HL-60/S4 treated with retinoic acid at 250 ng/mL for 4 days and 3 days (cell line): ENCODE measurements at regions not wholly inside any gene's neighbourhood (a gene's known extent, or its start where the extent isn't known, plus 50 kb on each side); places are given as distances from the start of the nearest gene placed in this dataset.

Experiments used
- in situ Hi-C: fragments of 300-500 bp; cut with MboI; formaldehyde crosslinking; loops from 2 replicates; pipeline ENCODE4 v1.7.0; 2022; ENCODE audit warnings: low sequenced_read_pairs

- in situ Hi-C loops = no loop called here
Measured at GRCh38 chr11:116536416-116536815, 236.4 kb downstream of the BUD13 start.

GRCh38 chr11:116535994-116536393 lies 236.8 kb downstream of the BUD13 start:
- in situ Hi-C loops = no loop called here

GRCh38 chr11:116535120-116535519 lies 237.7 kb downstream of the BUD13 start:
- in situ Hi-C loops = no loop called here

- in situ Hi-C loops = no loop called here
Measured at GRCh38 chr11:116534270-116534975, 238.4 kb downstream of the BUD13 start.

GRCh38 chr11:116533186-116533825 lies 239.5 kb downstream of the BUD13 start:
- in situ Hi-C loops = no loop called here

- in situ Hi-C loops = no loop called here
Measured at GRCh38 chr11:116532066-116532465, 240.7 kb downstream of the BUD13 start.

GRCh38 chr11:116530705-116531104 lies 242.1 kb downstream of the BUD13 start:
- in situ Hi-C loops = no loop called here

- in situ Hi-C loops = no loop called here
Measured at GRCh38 chr11:116529271-116529670, 243.5 kb downstream of the BUD13 start.

GRCh38 chr11:116527180-116527991 lies 245.4 kb downstream of the BUD13 start:
- in situ Hi-C loops = no loop called here

GRCh38 chr11:116525961-116526495 lies 246.8 kb downstream of the BUD13 start:
- in situ Hi-C loops = no loop called here

GRCh38 chr11:116519499-116519898 lies 253.3 kb downstream of the BUD13 start:
- in situ Hi-C loops = no loop called here

GRCh38 chr11:116518141-116518540 lies 254.6 kb downstream of the BUD13 start:
- in situ Hi-C loops = no loop called here

- in situ Hi-C loops = no loop called here
Measured at GRCh38 chr11:116517584-116517983, 255.2 kb downstream of the BUD13 start.

- in situ Hi-C loops = no loop called here
Measured at GRCh38 chr11:116517077-116517476, 255.7 kb downstream of the BUD13 start.

- in situ Hi-C loops = no loop called here
Measured at GRCh38 chr11:116515664-116516184, 257.1 kb downstream of the BUD13 start.

GRCh38 chr11:116513894-116514293 lies 258.9 kb downstream of the BUD13 start:
- in situ Hi-C loops = no loop called here

- in situ Hi-C loops = no loop called here
Measured at GRCh38 chr11:116513278-116513823, 259.4 kb downstream of the BUD13 start.

- in situ Hi-C loops = no loop called here
Measured at GRCh38 chr11:116512841-116513240, 259.9 kb downstream of the BUD13 start.

- in situ Hi-C loops = no loop called here
Measured at GRCh38 chr11:116511684-116512083, 261.1 kb downstream of the BUD13 start.

- in situ Hi-C loops = no loop called here
Measured at GRCh38 chr11:116510886-116511650, 261.7 kb downstream of the BUD13 start.
